Ovary (tissue), 3 donors: ENCODE measurements at regions not wholly inside any gene's neighbourhood (a gene's known extent, or its start where the extent isn't known, plus 50 kb on each side); places are given as distances from the start of the nearest gene placed in this dataset.
"Not testable (repeated sequence)": the region's sequence is repeated elsewhere in the genome, so short reads cannot be mapped to it uniquely, and the experiment has no call there.

ENCODE experiments used
- POLR2A ChIP-seq: fragments of 450-650 bp; IDR thresholded peaks from one replicate; pipeline ENCODE4 v1.6.1; 2017; ENCODE audit warnings: antibody characterized with exemption, mild to moderate bottlenecking, moderate library complexity
- TF ChIP-seq, protein P1 (sequence below), 3 donors: fragments of 450-650 bp in 2 of 3; fragments of 200-600 bp in 1 of 3; IDR thresholded peaks; one replicate each; pipeline versions ENCODE4 v1.5.1 to v1.8.0; 2016 to 2022; ENCODE audit warnings: antibody characterized with exemption in 3 of 3, mild to moderate bottlenecking in 1 of 3
- donor health status: DM: no; HTN: no; CAD: no.

DNA sequence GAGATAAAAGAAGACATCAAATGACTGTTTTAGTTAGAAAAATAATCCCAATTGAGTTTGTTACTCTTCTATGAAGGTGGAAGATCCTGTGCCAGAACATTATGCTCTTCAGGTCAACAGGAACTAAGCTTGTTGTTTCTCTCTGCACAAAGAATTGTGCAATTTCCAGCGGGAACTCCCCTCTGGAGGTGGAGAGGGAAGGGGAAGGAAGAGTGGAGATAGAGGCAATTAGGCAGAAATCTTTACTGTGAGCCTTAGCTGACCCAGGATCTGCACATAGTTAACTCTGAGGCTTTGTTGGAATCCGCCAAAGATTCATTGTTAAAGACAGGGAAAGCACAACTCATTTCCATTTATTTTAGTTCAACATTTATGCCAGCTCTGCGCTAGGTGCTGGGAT lies 77.3 kb downstream of the SRGAP2 start:
- TF ChIP-seq POLR2A = not testable (repeated sequence)
- TF ChIP-seq, protein P1, sequence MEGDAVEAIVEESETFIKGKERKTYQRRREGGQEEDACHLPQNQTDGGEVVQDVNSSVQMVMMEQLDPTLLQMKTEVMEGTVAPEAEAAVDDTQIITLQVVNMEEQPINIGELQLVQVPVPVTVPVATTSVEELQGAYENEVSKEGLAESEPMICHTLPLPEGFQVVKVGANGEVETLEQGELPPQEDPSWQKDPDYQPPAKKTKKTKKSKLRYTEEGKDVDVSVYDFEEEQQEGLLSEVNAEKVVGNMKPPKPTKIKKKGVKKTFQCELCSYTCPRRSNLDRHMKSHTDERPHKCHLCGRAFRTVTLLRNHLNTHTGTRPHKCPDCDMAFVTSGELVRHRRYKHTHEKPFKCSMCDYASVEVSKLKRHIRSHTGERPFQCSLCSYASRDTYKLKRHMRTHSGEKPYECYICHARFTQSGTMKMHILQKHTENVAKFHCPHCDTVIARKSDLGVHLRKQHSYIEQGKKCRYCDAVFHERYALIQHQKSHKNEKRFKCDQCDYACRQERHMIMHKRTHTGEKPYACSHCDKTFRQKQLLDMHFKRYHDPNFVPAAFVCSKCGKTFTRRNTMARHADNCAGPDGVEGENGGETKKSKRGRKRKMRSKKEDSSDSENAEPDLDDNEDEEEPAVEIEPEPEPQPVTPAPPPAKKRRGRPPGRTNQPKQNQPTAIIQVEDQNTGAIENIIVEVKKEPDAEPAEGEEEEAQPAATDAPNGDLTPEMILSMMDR (IDR thresholded peaks at IDR 0.05) = not testable (repeated sequence)
